ENCODE measurements at regions not wholly inside any gene's neighbourhood (a gene's known extent, or its start where the extent isn't known, plus 50 kb on each side); places are given as distances from the start of the nearest gene placed in this dataset.
"Not testable (repeated sequence)": the region's sequence is repeated elsewhere in the genome, so short reads cannot be mapped to it uniquely, and the experiment has no call there.

GRCh38 chr4:64014647-64015046 is 394.6 kb downstream of the TECRL start:
- no peak for DNase-seq (ENCODE audit: low read depth)

- peak; percentile 54 for DNase-seq (ENCODE audit: low read depth)
Observed at GRCh38 chr4:64001229-64001898, 407.9 kb downstream of the TECRL start.

GRCh38 chr4:64000241-64000640 is 409.0 kb downstream of the TECRL start:
- DNase-seq (ENCODE audit: low read depth) = no peak

GRCh38 chr4:63986253-63986652 is 423.0 kb downstream of the TECRL start:
- DNase-seq (ENCODE audit: low read depth) = no peak

- no peak for DNase-seq (ENCODE audit: low read depth)
Observed at GRCh38 chr4:63983224-63983623, 426.0 kb downstream of the TECRL start.

- no peak for DNase-seq (ENCODE audit: low read depth)
Observed at GRCh38 chr4:63965875-63966274, 443.4 kb downstream of the TECRL start.

GRCh38 chr4:63942706-63943286 is 466.5 kb downstream of the TECRL start:
- DNase-seq (ENCODE audit: low read depth) = not testable (repeated sequence)

- DNase-seq (ENCODE audit: low read depth) = peak; percentile 44
Observed at GRCh38 chr4:63937961-63938360, 471.3 kb downstream of the TECRL start.

- no peak for DNase-seq (ENCODE audit: low read depth)
Observed at GRCh38 chr4:63922146-63922545, 487.1 kb downstream of the TECRL start.

GRCh38 chr4:63921561-63921960 is 487.7 kb downstream of the TECRL start:
- no peak for DNase-seq (ENCODE audit: low read depth)

GRCh38 chr4:63919636-63920365 is 489.4 kb downstream of the TECRL start:
- DNase-seq (ENCODE audit: low read depth) = no peak

GRCh38 chr4:63906660-63907183 is 502.5 kb downstream of the TECRL start:
- no peak for DNase-seq (ENCODE audit: low read depth)

GRCh38 chr4:63904201-63904600 is 505.0 kb downstream of the TECRL start:
- DNase-seq (ENCODE audit: low read depth) = no peak

- DNase-seq (ENCODE audit: low read depth) = no peak
Observed at GRCh38 chr4:63901304-63901703, 507.9 kb downstream of the TECRL start.

GRCh38 chr4:63898961-63899360 is 510.3 kb downstream of the TECRL start:
- no peak for DNase-seq (ENCODE audit: low read depth)

- DNase-seq (ENCODE audit: low read depth) = no peak
Observed at GRCh38 chr4:63894161-63894560, 515.1 kb downstream of the TECRL start.

- no peak for DNase-seq (ENCODE audit: low read depth)
Observed at GRCh38 chr4:63869370-63869769, 539.9 kb downstream of the TECRL start.

GRCh38 chr4:63851496-63851895 is 557.8 kb downstream of the TECRL start:
- DNase-seq (ENCODE audit: low read depth) = no peak

GRCh38 chr4:63841266-63841665 is 568.0 kb downstream of the TECRL start:
- no peak for DNase-seq (ENCODE audit: low read depth)

GRCh38 chr4:63831590-63832155 is 577.6 kb downstream of the TECRL start:
- no peak for DNase-seq (ENCODE audit: low read depth)

GRCh38 chr4:63817196-63817865 is 591.9 kb downstream of the TECRL start:
- peak; percentile 40 for DNase-seq (ENCODE audit: low read depth)
